ENCODE measurements at regions not wholly inside any gene's neighbourhood (a gene's known extent, or its start where the extent isn't known, plus 50 kb on each side); places are given as distances from the start of the nearest gene placed in this dataset.

DNA sequence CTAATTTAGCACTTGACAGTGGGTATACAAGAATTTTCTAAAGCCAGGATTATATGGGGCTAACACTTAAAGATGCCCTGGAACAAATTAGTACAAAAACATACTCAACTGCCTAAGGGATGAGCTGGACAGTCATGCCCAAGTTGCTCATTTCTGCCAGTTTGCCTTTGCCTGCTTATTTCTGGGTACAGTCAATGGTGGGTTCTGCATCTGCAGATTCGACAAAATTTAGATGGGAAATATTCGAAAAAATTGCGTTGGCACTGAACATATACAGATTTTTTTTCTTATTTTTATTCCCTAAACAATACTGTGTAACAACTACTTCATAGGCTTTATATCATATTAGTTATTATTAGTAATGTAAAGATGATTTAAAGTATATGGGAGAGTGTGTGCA, 591.9 kb downstream of the EPM2A start:
- TF ChIP-seq EZH2 (IDR thresholded peaks at IDR 0.05): no peak
- TF ChIP-seq POLR2AphosphoS5 (IDR thresholded peaks at IDR 0.05; ENCODE audit: borderline replicate concordance, low read depth, low read length): no peak

All from SK-N-MC (cell line).